SK-N-SH treated with all-trans-retinoic acid at 6 μM for 48 hours (cell line): ENCODE measurements at regions not wholly inside any gene's neighbourhood (a gene's known extent, or its start where the extent isn't known, plus 50 kb on each side); places are given as distances from the start of the nearest gene placed in this dataset.

Experiments
- CSDC2 ChIP-seq: fragments of 250-450 bp; sonication (Bioruptor Pico); IDR thresholded peaks from 2 replicates; pipeline ENCODE4 v1.5.0; 2020; ENCODE audit warnings: mild to moderate bottlenecking, moderate library complexity
- RARB ChIP-seq: fragments of 250-450 bp; sonication (Bioruptor Pico); IDR thresholded peaks from 2 replicates; pipeline ENCODE4 v1.8.0; 2021; ENCODE audit warnings: mild to moderate bottlenecking, moderate library complexity
- ZNF565 ChIP-seq: fragments of 450-650 bp; formaldehyde crosslinking; conservative IDR thresholded peaks from 2 replicates; pipeline ENCODE4 v1.5.0; 2020; ENCODE audit warnings: low read depth, mild to moderate bottlenecking, moderate library complexity
- TF ChIP-seq, protein P1 (sequence below): fragments of 250-450 bp; sonication (Bioruptor Pico); IDR thresholded peaks from 2 replicates; pipeline ENCODE4 v1.5.1; 2020; ENCODE audit warnings: low read depth, mild to moderate bottlenecking, moderate library complexity

DNA sequence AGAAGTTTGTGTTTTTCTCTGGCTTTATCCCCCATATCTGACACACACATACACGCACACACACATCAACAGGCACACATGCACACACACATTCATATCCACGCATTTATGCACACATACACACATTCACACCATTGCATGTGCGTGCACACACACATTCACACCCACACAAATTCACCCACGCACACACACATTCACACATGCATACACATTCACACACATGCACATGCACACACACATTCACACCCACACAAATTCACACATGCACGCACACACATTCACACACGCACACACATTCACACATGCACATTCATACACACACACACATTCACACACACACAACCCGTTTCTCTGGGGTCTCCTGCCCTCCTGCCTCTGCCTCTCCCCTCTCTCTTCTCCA is 264.2 kb downstream of the BCL11B start:
- no peak for TF ChIP-seq RARB
- no peak for TF ChIP-seq CSDC2
- TF ChIP-seq, protein P1, sequence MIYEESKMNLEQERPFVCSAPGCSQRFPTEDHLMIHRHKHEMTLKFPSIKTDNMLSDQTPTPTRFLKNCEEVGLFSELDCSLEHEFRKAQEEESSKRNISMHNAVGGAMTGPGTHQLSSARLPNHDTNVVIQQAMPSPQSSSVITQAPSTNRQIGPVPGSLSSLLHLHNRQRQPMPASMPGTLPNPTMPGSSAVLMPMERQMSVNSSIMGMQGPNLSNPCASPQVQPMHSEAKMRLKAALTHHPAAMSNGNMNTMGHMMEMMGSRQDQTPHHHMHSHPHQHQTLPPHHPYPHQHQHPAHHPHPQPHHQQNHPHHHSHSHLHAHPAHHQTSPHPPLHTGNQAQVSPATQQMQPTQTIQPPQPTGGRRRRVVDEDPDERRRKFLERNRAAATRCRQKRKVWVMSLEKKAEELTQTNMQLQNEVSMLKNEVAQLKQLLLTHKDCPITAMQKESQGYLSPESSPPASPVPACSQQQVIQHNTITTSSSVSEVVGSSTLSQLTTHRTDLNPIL (CRISPR knock-in tag): no peak
- TF ChIP-seq ZNF565: no peak
